ENCODE measurements at regions not wholly inside any gene's neighbourhood (a gene's known extent, or its start where the extent isn't known, plus 50 kb on each side); places are given as distances from the start of the nearest gene placed in this dataset.

GRCh38 chr5:158276692-158277091, 417.7 kb upstream of the CLINT1 start:
- DNase-seq (ENCODE audit: insufficient read length, low spot score) (no peak), FAIRE-seq (no peak)

DNA sequence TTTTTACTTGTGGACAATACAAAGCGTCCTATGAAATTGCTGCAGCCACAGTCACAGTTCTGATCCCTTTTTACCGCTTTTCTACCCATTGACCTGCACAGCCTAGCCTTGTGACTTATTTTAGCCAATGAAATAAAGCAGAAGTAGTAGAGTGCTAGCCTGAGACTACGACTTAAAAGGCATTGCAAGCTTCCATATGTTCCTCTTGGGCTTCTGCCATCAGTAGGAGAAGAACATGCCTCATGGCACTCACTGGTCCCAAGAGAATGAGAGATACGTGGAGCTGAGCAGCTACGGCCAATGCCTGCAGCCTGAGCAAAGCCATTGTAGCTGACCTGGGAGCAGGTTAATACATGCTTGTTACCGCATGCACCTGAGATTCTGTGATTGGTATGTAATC, 416.6 kb upstream of the CLINT1 start:
- FAIRE-seq (no peak), DNase-seq (ENCODE audit: insufficient read length, low spot score) (no peak)

- FAIRE-seq: no peak
- no peak for DNase-seq (ENCODE audit: insufficient read length, low spot score)
Measured at GRCh38 chr5:158273035-158273434, 414.1 kb upstream of the CLINT1 start.

DNA sequence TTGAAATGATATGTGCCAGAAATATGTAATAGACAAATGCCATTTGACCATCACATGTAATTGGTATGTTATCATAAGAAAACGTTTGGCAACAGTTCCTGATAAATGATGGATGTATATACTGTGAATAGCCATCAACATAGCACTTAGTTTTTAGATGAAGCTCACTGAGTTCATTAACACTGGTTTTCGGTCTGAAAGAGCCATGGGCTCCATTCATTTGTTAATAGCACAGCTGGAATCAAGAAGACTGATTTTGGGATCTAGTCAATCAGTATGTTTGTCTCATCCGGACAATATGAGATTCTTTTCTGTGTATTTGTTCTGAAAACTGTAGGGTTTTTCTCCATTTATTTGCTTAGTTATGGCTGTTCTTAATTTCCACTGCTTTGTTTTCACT, 413.5 kb upstream of the CLINT1 start:
- no peak for FAIRE-seq

DNA sequence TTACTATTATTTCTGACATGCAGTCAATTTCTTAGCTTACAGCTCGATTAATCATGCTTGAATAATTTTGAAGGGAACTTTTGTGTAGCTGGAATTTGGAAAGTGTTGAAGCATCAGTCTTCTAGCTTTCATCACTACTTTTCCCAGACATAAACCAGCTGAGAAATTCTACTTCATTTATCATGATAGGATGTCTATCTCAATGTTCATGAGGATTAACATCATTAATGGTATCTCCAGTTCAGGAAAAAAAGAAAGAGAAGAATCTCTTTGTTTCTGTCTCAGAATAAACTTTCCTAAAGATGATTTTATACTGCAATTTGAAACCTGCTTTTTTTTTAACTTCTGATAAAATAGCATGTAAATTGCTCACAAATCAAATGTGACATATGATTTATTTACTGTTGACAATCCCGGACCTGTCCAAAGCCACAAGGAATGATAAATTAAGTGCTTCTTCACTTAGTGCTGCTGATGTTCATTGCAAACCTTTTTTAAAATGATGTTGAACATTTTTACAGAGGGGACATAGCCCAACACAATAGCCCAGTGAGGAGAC, 412.1 kb upstream of the CLINT1 start:
- DNase-seq (ENCODE audit: insufficient read length, low spot score): no peak
- FAIRE-seq: no peak

More for the DNA sequence above, 413.5 kb upstream of the CLINT1 start:
- DNase-seq (ENCODE audit: insufficient read length, low spot score): no peak

- no peak for FAIRE-seq
Measured at GRCh38 chr5:158268286-158268685, 409.3 kb upstream of the CLINT1 start.

GRCh38 chr5:158267228-158267627, 408.3 kb upstream of the CLINT1 start:
- no peak for DNase-seq (ENCODE audit: insufficient read length, low spot score)
- no peak for FAIRE-seq

More at GRCh38 chr5:158268286-158268685, 409.3 kb upstream of the CLINT1 start:
- no peak for DNase-seq (ENCODE audit: insufficient read length, low spot score)

GRCh38 chr5:158265931-158266700, 407.2 kb upstream of the CLINT1 start:
- DNase-seq (ENCODE audit: insufficient read length, low spot score) (no peak), FAIRE-seq (no peak)

- DNase-seq (ENCODE audit: insufficient read length, low spot score) (no peak), FAIRE-seq (no peak)
Measured at GRCh38 chr5:158265346-158265745, 406.4 kb upstream of the CLINT1 start.

- DNase-seq (ENCODE audit: insufficient read length, low spot score): no peak
- FAIRE-seq: no peak
Measured at GRCh38 chr5:158264264-158264663, 405.3 kb upstream of the CLINT1 start.

- no peak for FAIRE-seq
- DNase-seq (ENCODE audit: insufficient read length, low spot score): no peak
Measured at GRCh38 chr5:158261674-158262367, 402.9 kb upstream of the CLINT1 start.

- DNase-seq (ENCODE audit: insufficient read length, low spot score): no peak
- no peak for FAIRE-seq
Measured at GRCh38 chr5:158256096-158256495, 397.2 kb upstream of the CLINT1 start.

GRCh38 chr5:158255609-158256008, 396.7 kb upstream of the CLINT1 start:
- no peak for DNase-seq (ENCODE audit: insufficient read length, low spot score)
- no peak for FAIRE-seq

DNA sequence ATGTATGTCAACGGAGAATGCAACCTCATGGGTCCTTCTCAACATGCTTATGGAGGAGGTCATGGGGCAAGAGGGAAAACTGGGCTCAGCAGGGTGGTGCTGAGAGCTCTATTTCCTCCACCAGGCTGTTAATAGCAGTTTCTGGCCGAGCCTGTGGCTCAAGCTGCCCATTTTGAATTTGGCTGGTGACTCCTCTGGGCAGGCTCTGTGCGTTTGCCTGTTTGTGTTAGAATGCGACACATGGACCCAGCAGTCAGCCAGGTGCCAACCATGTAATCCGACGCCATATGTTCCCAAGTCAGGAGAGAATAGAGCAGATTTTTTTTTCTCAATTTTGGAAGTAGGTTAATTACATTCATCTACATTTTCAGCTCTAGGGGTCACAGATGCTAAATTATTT, 387.7 kb upstream of the CLINT1 start:
- no peak for DNase-seq (ENCODE audit: insufficient read length, low spot score)
- no peak for FAIRE-seq

GRCh38 chr5:158245513-158245912, 386.6 kb upstream of the CLINT1 start:
- DNase-seq (ENCODE audit: insufficient read length, low spot score): no peak
- no peak for FAIRE-seq

DNA sequence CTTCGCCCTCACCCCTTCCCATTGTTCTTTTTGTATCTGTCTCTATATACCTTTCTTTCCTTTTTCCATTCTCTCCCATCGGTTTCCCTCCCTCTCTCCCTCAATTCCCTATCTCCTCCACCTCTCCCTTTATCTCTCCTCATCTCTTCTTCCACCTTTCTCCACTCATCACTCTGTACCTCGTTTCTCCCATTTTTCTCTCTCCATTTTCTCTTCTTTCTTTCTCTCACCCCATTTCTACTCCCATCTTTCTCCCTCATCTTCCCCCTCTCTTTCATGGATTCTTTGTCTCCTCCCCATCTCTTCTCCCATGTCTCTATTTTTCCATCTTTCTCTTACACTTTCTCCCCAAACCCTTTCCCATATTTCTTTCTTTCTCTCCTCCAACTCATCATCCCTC, 385.9 kb upstream of the CLINT1 start:
- no peak for FAIRE-seq
- DNase-seq (ENCODE audit: insufficient read length, low spot score): no peak

DNA sequence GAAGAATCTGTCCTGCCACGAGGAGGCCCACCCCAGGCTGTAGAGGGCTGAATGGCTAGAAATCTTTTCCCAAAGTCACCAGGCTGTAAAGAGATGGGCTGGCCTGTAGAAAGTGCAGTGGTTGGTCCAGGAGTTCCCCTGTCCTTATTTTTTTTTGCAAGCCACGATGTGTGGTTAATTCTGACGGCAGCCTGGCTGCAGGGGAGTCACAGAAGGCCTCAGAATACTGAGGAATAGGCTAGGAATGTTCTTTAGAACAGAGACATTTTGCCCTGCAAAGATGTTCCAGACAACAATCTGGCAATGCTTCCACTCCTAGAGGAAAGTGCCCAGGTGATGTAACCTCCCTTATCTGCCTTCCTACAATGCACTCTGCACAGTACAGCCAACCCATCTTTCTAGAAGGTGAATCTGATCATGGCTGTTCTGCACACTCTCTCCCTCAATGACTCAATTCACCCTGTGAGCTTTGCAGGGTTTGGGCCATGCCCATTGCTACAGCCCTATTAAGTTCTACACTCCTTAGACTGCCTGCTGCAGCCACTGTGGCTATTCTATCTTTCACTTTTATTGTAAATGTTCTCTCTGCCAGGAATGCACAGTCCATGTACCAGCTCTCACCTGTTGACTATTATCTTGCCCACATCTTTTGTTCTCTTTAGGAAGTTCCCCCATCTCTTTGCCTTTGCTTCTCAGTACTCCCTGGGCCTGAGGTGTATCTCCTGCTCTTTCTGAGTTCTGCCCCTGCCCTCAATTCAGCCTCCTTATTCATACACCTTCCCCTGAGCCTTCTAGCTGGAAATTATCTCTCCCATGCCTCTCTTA, 377.8 kb upstream of the CLINT1 start:
- FAIRE-seq: no peak
- DNase-seq (ENCODE audit: insufficient read length, low spot score): no peak

DNA sequence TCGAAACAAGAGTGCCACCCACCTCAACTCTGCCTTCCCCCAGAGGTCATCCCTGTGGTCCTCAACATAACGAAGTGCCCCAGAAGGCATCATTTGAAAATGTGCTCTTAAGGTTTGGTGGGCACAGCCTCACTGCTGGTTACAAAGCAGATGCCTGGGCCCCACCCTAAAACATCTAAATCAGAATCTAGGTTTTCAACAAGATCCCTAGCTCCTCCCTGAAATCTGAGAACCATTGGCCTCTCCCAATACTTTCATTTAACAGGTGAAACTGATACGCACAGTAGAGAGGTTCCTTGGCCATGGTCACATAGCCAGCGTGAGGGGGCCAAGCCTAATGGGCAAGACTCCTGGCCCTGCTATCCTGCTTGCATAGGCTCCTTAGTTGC, 376.2 kb upstream of the CLINT1 start:
- FAIRE-seq (no peak), DNase-seq (ENCODE audit: insufficient read length, low spot score) (no peak)

GRCh38 chr5:158234323-158235158, 375.6 kb upstream of the CLINT1 start:
- no peak for DNase-seq (ENCODE audit: insufficient read length, low spot score)
- FAIRE-seq: no peak

- no peak for FAIRE-seq
- DNase-seq (ENCODE audit: insufficient read length, low spot score): no peak
Measured at GRCh38 chr5:158233735-158234322, 374.9 kb upstream of the CLINT1 start.
